GM23338 (cell line): ENCODE measurements at regions not wholly inside any gene's neighbourhood (a gene's known extent, or its start where the extent isn't known, plus 50 kb on each side); places are given as distances from the start of the nearest gene placed in this dataset.

Experiments used
- ATAC-seq: fragments of 200-7000 bp; cut with Tn5 transposase; 3 replicates; pipeline ENCODE4 v1.9.1; 2020
- DNase-seq: peaks from one replicate; pipeline ENCODE4 v3.0.0-alpha.2; 2015; ENCODE audit warnings: low spot score
- H2AFZ ChIP-seq: fragments of 200-600 bp; sonication (generic); 2 replicates; pipeline ENCODE4 v1.8.0; 2016; ENCODE audit warnings: antibody characterized with exemption, mild to moderate bottlenecking, moderate library complexity
- H3F3A ChIP-seq: fragments of 200-600 bp; sonication (generic); replicated peaks from 2 replicates; pipeline ENCODE4 v1.8.0; 2017; ENCODE audit warnings: antibody characterized with exemption, mixed run types, low read depth
- H3K27ac ChIP-seq: fragments of 200-600 bp; sonication (generic); 2 replicates; pipeline ENCODE4 v1.6.1; 2016; ENCODE audit warnings: low read depth
- H3K27me3 ChIP-seq: fragments of 200-600 bp; sonication (generic); 2 replicates; pipeline ENCODE4 v1.8.0; 2016; ENCODE audit warnings: mild to moderate bottlenecking, mixed run types, moderate library complexity; ENCODE audit not compliant: insufficient read depth
- H3K36me3 ChIP-seq: fragments of 200-600 bp; sonication (generic); 2 replicates; pipeline ENCODE4 v1.8.0; 2016; ENCODE audit warnings: mild to moderate bottlenecking; ENCODE audit not compliant: insufficient read depth
- H3K4me1 ChIP-seq: fragments of 200-600 bp; sonication (generic); 2 replicates; pipeline ENCODE4 v1.8.0; 2016; ENCODE audit warnings: mild to moderate bottlenecking, moderate library complexity; ENCODE audit not compliant: insufficient read depth
- H3K4me2 ChIP-seq: fragments of 200-600 bp; sonication (generic); 2 replicates; pipeline ENCODE4 v1.7.1; 2017; ENCODE audit warnings: mixed run types
- H3K4me3 ChIP-seq: fragments of 200-600 bp; sonication (generic); 2 replicates; pipeline ENCODE4 v1.6.1; 2016; ENCODE audit warnings: mixed run types
- H3K79me2 ChIP-seq: fragments of 200-600 bp; sonication (generic); replicated peaks from 2 replicates; pipeline ENCODE4 v1.8.0; 2017; ENCODE audit warnings: mild to moderate bottlenecking; ENCODE audit not compliant: insufficient read depth
- H3K9me2 ChIP-seq: fragments of 200-600 bp; sonication (generic); 2 replicates; pipeline ENCODE4 v1.8.0; 2017; ENCODE audit not compliant: insufficient read depth
- H4K20me1 ChIP-seq: fragments of 200-600 bp; sonication (generic); replicated peaks from 2 replicates; pipeline ENCODE4 v1.8.0; 2017; ENCODE audit warnings: mild to moderate bottlenecking; ENCODE audit not compliant: insufficient read depth
- H3K27ac Mint-ChIP-seq: 2 replicates; pipeline ENCODE4 v1.8.0; 2020; ENCODE audit warnings: inconsistent platforms, mild to moderate bottlenecking, moderate library complexity, mixed read lengths
- H3K27me3 Mint-ChIP-seq: 3 replicates; pipeline ENCODE4 v1.8.0; 2022; ENCODE audit warnings: low read depth, mild to moderate bottlenecking, moderate library complexity, mixed read lengths, inconsistent platforms; ENCODE audit not compliant: insufficient read depth, poor library complexity
- H3K36me3 Mint-ChIP-seq: 3 replicates; pipeline ENCODE4 v1.8.0; 2021; ENCODE audit warnings: low read depth, mild to moderate bottlenecking, inconsistent platforms, moderate library complexity, mixed read lengths
- H3K4me1 Mint-ChIP-seq: 3 replicates; pipeline ENCODE4 v1.8.0; 2020; ENCODE audit warnings: mild to moderate bottlenecking, inconsistent platforms, mixed read lengths
- H3K4me3 Mint-ChIP-seq: 3 replicates; pipeline ENCODE4 v1.8.0; 2021; ENCODE audit warnings: moderate library complexity, mild to moderate bottlenecking, inconsistent platforms, mixed read lengths
- H3K9me3 Mint-ChIP-seq: 3 replicates; pipeline ENCODE4 v1.8.0; 2020; ENCODE audit warnings: moderate library complexity, mild to moderate bottlenecking, inconsistent platforms, mixed read lengths
- CREB1 ChIP-seq: fragments of 250-450 bp; sonication (Bioruptor Pico); IDR thresholded peaks from 2 replicates; pipeline ENCODE4 v1.5.0; 2020; ENCODE audit warnings: low read depth, mild to moderate bottlenecking, moderate library complexity
- CTCF ChIP-seq, 2 experiments: fragments of 200-600 bp in 1 of 2; sonication (generic) in 1 of 2; conservative IDR thresholded peaks; 2 replicates each; pipeline versions ENCODE4 v1.5.1 to v1.6.1; 2016 to 2017; ENCODE audit warnings: antibody characterized with exemption in 2 of 2, low read depth in 2 of 2, mild to moderate bottlenecking in 2 of 2, moderate library complexity in 1 of 2
- ETS1 ChIP-seq: IDR thresholded peaks from 2 replicates; pipeline ENCODE4 v1.6.1; 2016; ENCODE audit warnings: antibody characterized with exemption
- EZH2 ChIP-seq: fragments of 200-600 bp; sonication (generic); IDR thresholded peaks from one replicate; pipeline ENCODE4 v1.8.0; 2017; ENCODE audit warnings: antibody characterized with exemption, mild to moderate bottlenecking, low read depth; ENCODE audit not compliant: unreplicated experiment
- EZH2phosphoT487 ChIP-seq: fragments of 200-600 bp; sonication (generic); IDR thresholded peaks from one replicate; pipeline ENCODE4 v1.8.1; 2018; ENCODE audit warnings: antibody characterized with exemption; ENCODE audit not compliant: unreplicated experiment
- JUNB ChIP-seq: IDR thresholded peaks from one replicate; pipeline ENCODE4 v1.6.1; 2016; ENCODE audit warnings: antibody characterized with exemption; ENCODE audit not compliant: unreplicated experiment
- NANOG ChIP-seq: IDR thresholded peaks from 2 replicates; pipeline ENCODE4 v1.6.1; 2016; ENCODE audit warnings: antibody characterized with exemption, borderline replicate concordance
- POLR2AphosphoS5 ChIP-seq: IDR thresholded peaks from 2 replicates; pipeline ENCODE4 v1.6.1; 2016; ENCODE audit warnings: antibody characterized with exemption, low read depth
- REST ChIP-seq: IDR thresholded peaks from one replicate; pipeline ENCODE4 v1.6.1; 2018; ENCODE audit warnings: antibody characterized with exemption; ENCODE audit not compliant: unreplicated experiment
- STAT1 ChIP-seq: IDR thresholded peaks from one replicate; pipeline ENCODE4 v1.6.1; 2016; ENCODE audit warnings: antibody characterized with exemption; ENCODE audit not compliant: unreplicated experiment
- ZNF114 ChIP-seq: fragments of 250-450 bp; sonication (Bioruptor Pico); IDR thresholded peaks from 2 replicates; pipeline ENCODE4 v1.5.0; 2020; ENCODE audit warnings: mild to moderate bottlenecking, moderate library complexity
- ZNF331 ChIP-seq: fragments of 250-450 bp; sonication (Bioruptor Pico); IDR thresholded peaks from 2 replicates; pipeline ENCODE4 v1.5.0; 2020; ENCODE audit warnings: low read depth, mild to moderate bottlenecking, moderate library complexity
- ZNF462 ChIP-seq: fragments of 250-450 bp; sonication (Bioruptor Pico); IDR thresholded peaks from 2 replicates; pipeline ENCODE4 v1.5.0; 2020; ENCODE audit warnings: mild to moderate bottlenecking, moderate library complexity

GRCh38 chr4:45650545-45650944 lies 473.3 kb downstream of the GABRG1 start:
- Mint-ChIP-seq H3K27ac (no peak overlapping the region), H3K36me3 (peaks cover 10% of the 10 kb centered on the region; the same call in 2 of the 3 replicates), H3K9me3 (peaks cover 70% of the 10 kb centered on the region), H3K4me3 (no peak overlapping the region), H3K27me3 (no peaks in the 10 kb centered on the region), H3K4me1 (no peaks in the 10 kb centered on the region)
- H3K27ac ChIP-seq: no peak overlapping the region
- ATAC-seq: no peak
- H3F3A ChIP-seq: no peaks in the 10 kb centered on the region
- no peak overlapping the region for H3K4me3 ChIP-seq
- no peaks in the 10 kb centered on the region for H3K27me3 ChIP-seq
- no peak for DNase-seq
- no peaks in the 10 kb centered on the region for H3K9me2 ChIP-seq
- H3K4me2 ChIP-seq: no peak overlapping the region
- no peak overlapping the region for H2AFZ ChIP-seq
- TF ChIP-seq POLR2AphosphoS5: no peak
- TF ChIP-seq ZNF462 (CRISPR knock-in tag): no peak
- TF ChIP-seq NANOG: no peak
- TF ChIP-seq STAT1: no peak
- TF ChIP-seq EZH2phosphoT487: no peak
- TF ChIP-seq JUNB: no peak
- TF ChIP-seq EZH2: no peak
- no peak for TF ChIP-seq ETS1
- TF ChIP-seq REST: no peak
- no peak for TF ChIP-seq CREB1 (CRISPR knock-in tag)
- no peak for TF ChIP-seq ZNF114
- no peak for TF ChIP-seq ZNF331 (CRISPR knock-in tag)
- TF ChIP-seq CTCF (conservative IDR thresholded peaks at IDR 0.05; ENCODE audit: low read depth in 2 of 2): no peak
- no peaks in the 10 kb centered on the region for H3K36me3 ChIP-seq
- no peaks in the 10 kb centered on the region for H3K79me2 ChIP-seq
- no peaks in the 10 kb centered on the region for H4K20me1 ChIP-seq
- no peaks in the 10 kb centered on the region for H3K4me1 ChIP-seq
